ENCODE measurements at regions not wholly inside any gene's neighbourhood (a gene's known extent, or its start where the extent isn't known, plus 50 kb on each side); places are given as distances from the start of the nearest gene placed in this dataset.
"Not testable (repeated sequence)": the region's sequence is repeated elsewhere in the genome, so short reads cannot be mapped to it uniquely, and the experiment has no call there.

DNA sequence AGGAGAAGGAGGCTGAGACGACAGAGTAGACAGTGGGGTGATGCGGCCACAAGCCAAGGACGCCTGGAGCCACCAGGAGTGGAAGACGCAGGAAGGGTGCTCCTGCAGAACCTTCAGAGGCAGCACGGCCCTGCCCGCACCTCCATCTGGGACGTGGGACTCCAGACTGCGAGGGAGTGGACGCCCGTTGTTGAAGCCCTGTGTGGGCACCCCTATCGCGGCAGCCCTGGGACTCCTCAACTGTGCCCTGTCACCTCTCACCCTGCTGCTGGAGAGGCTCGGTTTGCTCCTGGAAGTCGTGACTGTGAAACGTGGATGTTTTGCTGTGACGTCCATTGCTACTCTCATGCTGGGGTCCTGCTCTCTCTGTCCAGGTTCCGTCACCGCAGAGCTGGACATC lies 100.6 kb upstream of the LRPAP1 start:
- not testable (repeated sequence) for ATAC-seq (replicated peaks in 1 of 2)

DNA sequence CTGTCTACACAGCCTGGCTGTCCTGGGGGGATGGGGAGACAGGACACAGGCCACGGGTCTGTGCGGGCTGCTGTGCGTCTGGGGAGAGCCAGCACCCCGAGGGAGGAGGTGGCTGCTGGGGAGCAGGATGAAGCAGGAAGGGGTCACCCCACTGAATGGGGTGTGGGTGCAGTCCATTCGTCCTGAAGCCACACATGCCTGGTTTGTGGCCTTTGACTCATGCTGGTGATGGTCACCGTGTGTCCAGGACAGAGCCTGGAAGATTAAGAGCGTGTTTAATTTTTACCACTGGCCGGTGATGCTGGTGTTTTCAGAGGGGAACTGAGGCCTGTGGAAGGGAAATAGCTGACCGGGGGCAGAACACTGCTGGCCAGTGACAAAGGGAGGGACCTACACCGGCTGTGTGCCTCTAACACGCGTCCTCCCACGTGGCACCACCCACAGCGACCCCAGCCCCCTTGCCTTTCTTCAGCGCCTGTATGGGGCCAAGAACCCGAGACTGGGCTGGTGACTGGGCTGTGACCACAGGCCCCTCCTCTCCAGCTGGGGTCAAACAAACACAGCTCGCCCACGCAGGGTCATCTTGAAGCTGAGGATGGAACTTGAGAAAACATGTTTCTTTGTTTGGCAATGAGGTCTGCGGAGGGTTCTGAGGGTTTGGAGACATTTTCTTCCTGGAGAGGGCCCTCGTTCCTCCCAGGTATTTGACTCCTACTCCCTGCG lies 99.5 kb upstream of the LRPAP1 start:
- not testable (repeated sequence) for H3K9me3 Mint-ChIP-seq; H3K36me3 Mint-ChIP-seq (ENCODE audit: insufficient read depth in 2 of 2); DNase-seq; H3K27ac Mint-ChIP-seq; H3K4me1 Mint-ChIP-seq (ENCODE audit: low read depth); H3K4me3 Mint-ChIP-seq; H3K27me3 Mint-ChIP-seq (ENCODE audit: low read depth); ATAC-seq (replicated peaks in 1 of 2)

More for the DNA sequence above, 100.6 kb upstream of the LRPAP1 start:
- not testable (repeated sequence) for H3K36me3 Mint-ChIP-seq (ENCODE audit: insufficient read depth in 2 of 2); H3K9me3 Mint-ChIP-seq; H3K4me3 Mint-ChIP-seq; DNase-seq; H3K27me3 Mint-ChIP-seq (ENCODE audit: low read depth); H3K27ac Mint-ChIP-seq; H3K4me1 Mint-ChIP-seq (ENCODE audit: low read depth)

DNA sequence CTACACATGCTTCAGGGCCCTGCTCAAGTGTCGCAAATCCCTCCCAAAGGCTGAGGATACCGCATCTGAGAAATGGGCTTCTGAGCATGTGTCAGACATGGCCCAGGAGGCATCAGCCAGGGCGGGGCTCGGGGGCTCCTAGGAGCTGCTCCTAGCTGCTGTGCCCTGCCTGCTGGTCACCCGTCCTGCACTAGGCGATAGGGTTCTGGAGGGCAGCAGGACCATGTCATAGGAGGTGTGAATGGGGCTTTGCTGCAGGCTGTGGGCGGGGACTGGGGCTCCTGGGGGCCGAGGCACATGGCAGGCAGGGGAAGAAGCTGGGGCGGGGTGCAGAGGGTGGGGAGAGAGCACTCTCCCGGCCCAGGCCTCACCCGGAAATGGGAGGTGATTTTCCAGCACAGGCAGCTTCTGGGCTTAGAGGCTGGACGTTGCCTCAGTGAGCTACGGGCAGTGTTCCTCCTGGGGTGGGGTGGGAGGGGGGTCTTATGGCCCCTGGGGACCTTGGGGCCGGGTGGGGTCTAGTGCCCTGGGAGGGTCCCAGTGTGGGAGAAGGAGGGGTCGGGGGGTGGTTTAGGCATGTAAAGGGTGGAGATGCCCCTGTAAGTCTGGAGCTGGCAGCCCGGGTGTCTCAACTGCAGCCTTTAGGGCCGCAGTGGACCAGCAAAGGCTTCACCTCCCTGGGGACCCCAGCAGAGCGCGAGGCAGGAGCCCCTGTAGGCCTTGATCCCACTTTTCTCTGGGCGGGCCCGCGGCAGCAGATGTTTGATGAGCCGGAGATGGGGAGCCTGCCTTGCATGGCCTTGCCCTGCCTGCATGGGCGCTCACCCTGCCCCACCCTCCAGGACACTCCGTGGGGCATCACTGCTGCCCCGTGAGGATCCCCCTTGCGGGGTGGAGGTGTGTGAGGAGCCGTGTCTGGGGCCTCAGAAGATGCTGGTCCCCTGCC lies 98.6 kb upstream of the LRPAP1 start:
- no peaks in the 10 kb centered on the region for H3K27me3 Mint-ChIP-seq (ENCODE audit: low read depth)
- no peaks in the 10 kb centered on the region for H3K9me3 Mint-ChIP-seq
- ATAC-seq (replicated peaks in 1 of 2) (no peak), DNase-seq (no peak)
- no peak overlapping the region for H3K4me3 Mint-ChIP-seq
- no peaks in the 10 kb centered on the region for H3K4me1 Mint-ChIP-seq (ENCODE audit: low read depth)
- no peak overlapping the region for H3K27ac Mint-ChIP-seq
- no peaks in the 10 kb centered on the region for H3K36me3 Mint-ChIP-seq (ENCODE audit: insufficient read depth in 2 of 2)

DNA sequence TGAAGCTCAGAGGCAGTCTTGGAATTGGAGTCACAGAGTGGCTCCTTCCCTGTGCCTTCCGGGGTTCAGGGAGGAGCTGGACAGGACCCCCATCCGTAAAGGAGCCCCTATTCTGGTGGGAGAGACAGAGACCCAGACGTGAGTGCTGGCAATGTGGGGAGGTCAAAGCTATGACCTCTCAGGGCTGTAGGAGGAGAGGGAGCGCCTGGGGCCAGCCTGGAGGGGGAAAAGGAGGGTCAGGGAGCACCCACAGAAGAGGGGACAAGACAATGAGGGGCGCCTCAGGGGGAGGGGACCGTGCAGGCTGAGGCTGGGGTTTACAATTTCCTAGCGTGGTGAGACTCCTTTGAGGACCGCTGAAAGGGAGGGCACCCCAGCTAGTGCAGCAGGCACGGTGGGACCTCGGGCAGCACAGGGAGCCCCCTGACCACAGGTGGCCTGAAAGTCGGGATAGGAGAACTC lies 97.9 kb upstream of the LRPAP1 start:
- H3K4me1 Mint-ChIP-seq (ENCODE audit: low read depth), result no peaks in the 10 kb centered on the region
- no peak overlapping the region for H3K27ac Mint-ChIP-seq
- no peaks in the 10 kb centered on the region for H3K36me3 Mint-ChIP-seq (ENCODE audit: insufficient read depth in 2 of 2)
- DNase-seq (no peak), ATAC-seq (replicated peaks in 1 of 2) (no peak)
- H3K4me3 Mint-ChIP-seq, result no peak overlapping the region
- peaks cover 6% of the 10 kb centered on the region for H3K27me3 Mint-ChIP-seq (ENCODE audit: low read depth)
- H3K9me3 Mint-ChIP-seq, result no peaks in the 10 kb centered on the region

DNA sequence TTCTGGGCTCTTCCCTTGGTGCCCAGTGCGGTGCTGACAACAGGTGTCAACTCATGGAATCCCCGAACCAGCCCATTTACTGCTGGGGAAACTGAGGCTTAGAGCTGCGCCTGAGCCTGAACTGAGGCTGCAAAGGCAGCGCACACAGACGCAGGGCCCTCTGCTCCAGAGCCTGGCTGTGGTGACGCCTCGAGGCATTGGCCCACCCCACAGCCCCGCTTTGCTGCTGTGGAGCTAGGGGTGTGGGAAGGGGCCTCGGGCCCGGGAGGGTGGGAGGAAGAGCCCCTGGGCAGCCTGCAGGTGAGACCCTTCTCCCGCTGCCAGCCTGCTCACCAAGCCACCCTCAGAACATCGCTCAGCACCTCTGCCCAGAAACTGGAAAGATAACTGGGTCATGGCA lies 97.4 kb upstream of the LRPAP1 start:
- no peaks in the 10 kb centered on the region for H3K36me3 Mint-ChIP-seq (ENCODE audit: insufficient read depth in 2 of 2)
- no peak overlapping the region for H3K4me3 Mint-ChIP-seq
- no peaks in the 10 kb centered on the region for H3K4me1 Mint-ChIP-seq (ENCODE audit: low read depth)
- no peak overlapping the region for H3K27ac Mint-ChIP-seq
- DNase-seq, result no peak
- H3K9me3 Mint-ChIP-seq, result no peaks in the 10 kb centered on the region
- peaks cover 11% of the 10 kb centered on the region for H3K27me3 Mint-ChIP-seq (ENCODE audit: low read depth)
- no peak for ATAC-seq (replicated peaks in 1 of 2)

DNA sequence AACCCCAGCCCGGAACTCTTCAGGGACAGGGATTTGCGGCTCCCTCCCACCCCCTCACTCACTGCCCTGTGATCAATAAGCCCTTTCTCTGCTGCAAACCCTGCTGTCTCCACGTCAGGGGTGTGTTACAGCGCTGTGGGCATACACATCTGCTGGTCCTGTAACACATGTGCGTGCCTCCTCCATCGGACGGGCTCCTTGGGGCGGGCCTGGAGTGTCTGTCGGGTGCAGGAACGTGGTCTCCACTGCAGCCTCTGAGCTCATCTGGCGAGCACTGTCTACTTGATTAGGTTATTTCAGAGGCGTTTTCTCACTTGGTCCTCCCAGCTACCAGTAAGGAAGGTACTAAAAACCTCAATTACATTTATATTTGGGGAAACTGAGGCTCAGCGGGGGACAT lies 97.0 kb upstream of the LRPAP1 start:
- peaks cover 12% of the 10 kb centered on the region for H3K27me3 Mint-ChIP-seq (ENCODE audit: low read depth)
- ATAC-seq (replicated peaks in 1 of 2), result not testable (repeated sequence)

DNA sequence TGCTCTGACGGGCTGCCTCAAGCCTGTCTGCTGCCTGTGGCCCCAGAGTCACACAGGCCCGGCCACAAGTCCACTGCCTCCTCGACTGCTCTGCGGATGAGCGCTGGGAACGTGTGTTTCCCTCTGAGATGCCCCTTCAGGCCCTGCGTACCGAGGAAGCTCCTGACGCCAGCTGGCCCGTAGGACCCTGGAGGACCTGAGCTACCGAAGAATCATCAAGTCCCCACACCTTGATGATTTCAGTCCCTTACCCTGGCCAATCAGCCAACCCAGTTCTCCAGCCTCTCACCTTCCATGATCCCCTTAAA lies 96.6 kb upstream of the LRPAP1 start:
- Mint-ChIP-seq H3K4me1 (ENCODE audit: low read depth) (no peaks in the 10 kb centered on the region), H3K9me3 (no peaks in the 10 kb centered on the region), H3K36me3 (ENCODE audit: insufficient read depth in 2 of 2) (no peaks in the 10 kb centered on the region), H3K27me3 (ENCODE audit: low read depth) (peaks cover 12% of the 10 kb centered on the region), H3K27ac (no peak overlapping the region), H3K4me3 (no peak overlapping the region)
- no peak for ATAC-seq (replicated peaks in 1 of 2)
- DNase-seq, result no peak

More for the DNA sequence above, 97.0 kb upstream of the LRPAP1 start:
- DNase-seq; H3K4me1 Mint-ChIP-seq (ENCODE audit: low read depth); H3K36me3 Mint-ChIP-seq (ENCODE audit: insufficient read depth in 2 of 2); H3K9me3 Mint-ChIP-seq; H3K4me3 Mint-ChIP-seq; H3K27ac Mint-ChIP-seq: not testable (repeated sequence)

DNA sequence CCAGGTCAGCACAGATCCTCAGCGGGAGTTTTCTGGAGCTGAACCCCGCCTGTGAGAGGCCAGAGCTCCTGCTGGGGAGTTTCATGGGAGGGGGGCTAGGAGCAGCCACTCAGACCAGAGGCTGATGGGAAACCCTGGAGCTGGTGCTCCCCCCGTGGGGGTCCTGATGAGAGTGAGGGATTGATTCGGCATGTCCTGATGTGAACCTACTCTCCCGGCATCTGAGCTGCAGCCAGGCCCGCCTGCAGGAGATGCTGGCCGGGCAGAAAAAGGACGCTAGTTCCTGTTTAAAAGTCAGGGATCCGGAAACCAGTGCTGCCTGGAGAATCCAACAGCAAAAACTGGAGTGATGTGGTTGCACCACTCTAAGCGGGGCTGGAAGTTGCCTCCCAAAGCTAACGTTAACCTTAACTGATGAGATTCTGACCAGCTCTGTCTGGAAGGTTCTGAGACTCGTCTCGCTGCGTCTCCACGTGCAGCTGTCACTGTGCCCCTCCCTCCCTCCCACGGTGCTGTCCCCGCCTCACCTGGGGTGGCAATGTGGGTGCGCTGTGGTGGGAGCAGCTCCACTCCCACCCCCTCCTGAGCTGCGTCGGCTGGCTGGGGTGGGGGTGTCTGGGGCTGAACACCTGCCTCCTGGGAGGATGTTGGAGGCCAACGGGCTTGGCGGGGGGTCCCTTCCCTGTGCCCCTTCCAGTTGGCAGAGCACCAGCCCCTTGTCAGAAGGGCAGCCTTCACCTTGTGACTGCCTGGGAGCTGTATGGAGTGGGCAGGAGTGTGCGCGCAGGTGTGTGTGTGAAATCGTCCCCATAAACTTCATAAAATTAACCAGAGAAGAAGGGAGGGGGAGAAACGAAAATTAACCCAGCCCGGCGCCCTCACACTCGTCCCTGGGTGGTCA lies 96.0 kb upstream of the LRPAP1 start:
- H3K4me1 Mint-ChIP-seq (ENCODE audit: low read depth); H3K36me3 Mint-ChIP-seq (ENCODE audit: insufficient read depth in 2 of 2); H3K9me3 Mint-ChIP-seq; DNase-seq; H3K27ac Mint-ChIP-seq; H3K4me3 Mint-ChIP-seq; ATAC-seq (replicated peaks in 1 of 2): not testable (repeated sequence)
- peaks cover 12% of the 10 kb centered on the region for H3K27me3 Mint-ChIP-seq (ENCODE audit: low read depth)

DNA sequence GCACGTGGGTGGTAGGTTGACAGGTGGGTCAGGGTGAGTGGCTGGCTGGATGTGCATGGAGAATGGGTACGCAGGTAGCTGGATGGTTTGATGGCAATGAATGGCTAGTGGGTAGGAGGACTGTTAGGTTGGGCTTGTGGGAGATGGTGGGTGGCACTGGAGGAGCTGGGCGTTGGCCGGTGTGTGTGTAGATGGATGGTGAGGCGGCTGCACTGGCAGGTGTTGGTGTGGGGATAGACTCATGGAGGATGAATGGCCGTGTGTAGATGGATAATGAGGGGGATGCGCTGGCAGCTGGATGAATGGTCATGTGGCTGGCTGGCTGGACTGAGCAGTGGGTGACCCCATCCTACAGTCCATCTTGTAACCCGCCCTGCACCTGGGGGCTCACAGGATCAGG lies 95.2 kb upstream of the LRPAP1 start:
- not testable (repeated sequence) for DNase-seq; H3K4me3 Mint-ChIP-seq; ATAC-seq (replicated peaks in 1 of 2); H3K9me3 Mint-ChIP-seq; H3K27ac Mint-ChIP-seq; H3K4me1 Mint-ChIP-seq (ENCODE audit: low read depth); H3K36me3 Mint-ChIP-seq (ENCODE audit: insufficient read depth in 2 of 2)
- peaks cover 12% of the 10 kb centered on the region for H3K27me3 Mint-ChIP-seq (ENCODE audit: low read depth)

DNA sequence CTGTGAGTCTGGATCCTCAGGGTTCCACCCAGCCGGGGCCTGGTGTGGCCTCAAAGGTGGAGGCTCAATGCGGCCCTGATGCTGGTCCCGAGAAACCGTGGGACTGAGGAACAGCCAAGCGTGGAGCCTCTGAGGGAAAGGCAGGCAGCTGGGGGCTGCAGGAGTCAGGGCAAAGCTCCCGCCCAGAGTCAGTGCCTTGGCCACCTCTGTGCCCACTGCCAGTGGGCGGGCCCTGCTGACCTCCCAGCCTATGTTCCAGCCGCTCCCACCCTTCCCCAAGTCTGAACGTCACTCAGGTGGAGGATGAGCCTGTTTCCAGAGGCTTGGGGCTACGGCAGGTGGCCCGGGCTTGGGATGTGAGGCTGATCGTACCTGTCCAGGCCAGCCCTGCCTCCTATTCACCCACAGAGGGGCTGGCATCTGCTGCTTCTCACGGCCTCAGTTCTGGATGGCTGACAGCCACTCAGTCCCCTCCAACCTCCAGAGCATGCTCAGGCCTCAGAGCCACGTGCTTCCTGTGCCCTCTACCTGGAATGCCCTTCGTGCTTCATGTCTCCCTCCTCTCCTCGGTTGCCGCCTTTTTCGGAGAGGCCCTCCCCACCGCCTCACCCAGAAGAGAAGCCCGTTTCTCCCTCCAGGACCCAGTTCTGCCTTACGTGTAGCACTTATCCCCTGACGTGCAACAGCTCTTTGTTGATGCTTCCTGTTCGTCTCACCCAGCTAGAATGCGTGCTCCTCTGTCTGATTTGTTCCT lies 94.1 kb upstream of the LRPAP1 start:
- ATAC-seq (replicated peaks in 1 of 2); DNase-seq; H3K36me3 Mint-ChIP-seq (ENCODE audit: insufficient read depth in 2 of 2); H3K4me1 Mint-ChIP-seq (ENCODE audit: low read depth); H3K4me3 Mint-ChIP-seq; H3K27ac Mint-ChIP-seq; H3K9me3 Mint-ChIP-seq: not testable (repeated sequence)
- H3K27me3 Mint-ChIP-seq (ENCODE audit: low read depth), result peaks cover 12% of the 10 kb centered on the region

DNA sequence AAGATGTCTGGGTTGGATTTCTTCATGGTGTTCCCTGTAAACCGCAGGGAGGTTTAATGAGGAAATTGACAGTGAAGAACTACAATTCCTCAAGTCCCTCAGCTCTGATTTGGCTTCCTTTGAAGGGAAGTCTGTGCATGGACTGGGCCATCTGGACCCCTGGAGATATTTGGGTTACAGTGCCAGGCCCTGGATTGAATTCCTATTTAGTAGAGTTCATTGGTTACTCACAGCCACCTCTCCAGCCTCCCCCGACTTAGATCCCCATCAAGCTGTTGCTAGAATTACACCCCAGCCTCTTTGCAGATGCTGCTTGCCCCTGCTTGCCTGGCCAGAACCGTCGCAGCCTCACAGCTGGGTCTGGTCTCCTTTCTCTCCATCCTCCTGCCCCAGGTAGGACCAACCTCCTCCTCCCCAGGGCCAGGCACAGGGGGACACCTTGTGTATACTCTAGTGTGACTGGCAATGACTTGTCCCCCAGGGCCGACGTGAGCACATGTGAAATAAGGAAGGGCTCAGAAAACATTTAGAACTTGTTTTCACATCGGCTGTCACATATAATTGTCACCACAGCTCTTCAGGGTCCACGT lies 93.2 kb upstream of the LRPAP1 start:
- H3K9me3 Mint-ChIP-seq; H3K4me1 Mint-ChIP-seq (ENCODE audit: low read depth); ATAC-seq (replicated peaks in 1 of 2); H3K4me3 Mint-ChIP-seq; H3K27ac Mint-ChIP-seq; DNase-seq; H3K36me3 Mint-ChIP-seq (ENCODE audit: insufficient read depth in 2 of 2): not testable (repeated sequence)
- H3K27me3 Mint-ChIP-seq (ENCODE audit: low read depth), result peaks cover 12% of the 10 kb centered on the region

DNA sequence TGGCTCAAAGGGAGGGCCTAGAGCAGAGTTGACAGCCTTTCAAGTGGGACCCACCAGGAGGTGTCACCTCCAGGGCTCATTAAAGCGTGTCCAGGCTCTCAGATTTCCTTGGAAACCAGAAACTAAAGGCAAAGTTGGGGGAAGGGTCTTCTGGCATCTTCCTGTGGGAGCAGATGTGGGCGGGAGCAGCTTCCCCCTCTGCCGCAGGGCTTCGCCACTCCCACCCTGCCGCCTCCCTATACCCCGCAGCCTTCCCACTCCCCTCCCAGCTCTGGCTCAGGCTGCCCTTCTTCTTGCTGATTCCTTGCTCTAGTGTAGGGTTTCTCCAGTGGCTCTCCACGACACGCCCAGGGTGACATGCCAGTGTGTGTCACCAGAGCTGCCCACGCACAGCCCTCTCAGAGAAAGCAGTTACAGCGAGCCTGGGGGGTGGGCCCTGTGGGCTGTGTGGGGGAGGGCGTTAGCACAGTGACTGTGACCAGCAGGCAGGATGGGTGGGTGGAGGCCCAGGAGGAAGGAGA lies 91.6 kb upstream of the LRPAP1 start:
- not testable (repeated sequence) for H3K36me3 Mint-ChIP-seq (ENCODE audit: insufficient read depth in 2 of 2); DNase-seq; ATAC-seq (replicated peaks in 1 of 2); H3K9me3 Mint-ChIP-seq; H3K4me3 Mint-ChIP-seq; H3K4me1 Mint-ChIP-seq (ENCODE audit: low read depth); H3K27ac Mint-ChIP-seq
- H3K27me3 Mint-ChIP-seq (ENCODE audit: low read depth), result peaks cover 12% of the 10 kb centered on the region

Data from activated T-cell treated with anti-CD3 and anti-CD28 coated beads, Interleukin-2, amount 50 U/mL, for 72 hours (primary cell).